ENCODE measurements at regions not wholly inside any gene's neighbourhood (a gene's known extent, or its start where the extent isn't known, plus 50 kb on each side); places are given as distances from the start of the nearest gene placed in this dataset.

DNA sequence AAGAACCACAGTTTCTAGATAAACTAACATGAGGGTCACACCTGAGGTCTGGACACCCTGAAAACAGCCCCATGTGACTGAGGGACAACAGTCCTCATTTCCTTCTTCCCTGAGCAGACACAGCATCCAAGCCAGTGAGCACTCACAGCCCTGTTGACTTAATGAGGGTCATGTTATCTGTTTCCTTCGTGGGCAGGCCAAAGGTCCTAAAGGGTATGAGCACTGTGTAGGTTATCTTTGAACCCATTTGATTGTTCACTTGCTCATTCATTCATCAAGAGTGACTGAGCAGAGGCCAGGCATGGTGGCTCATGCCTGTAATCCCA is 170.7 kb upstream of the B3GAT1 start:
- Histone ChIP-seq H3K9ac (ENCODE audit: low read length) (no peak overlapping the region), H4K20me1 (ENCODE audit: insufficient read depth) (no peaks in the 10 kb centered on the region), H3K9me3 (ENCODE audit: control insufficient read depth in 1 of 2, insufficient read depth in 1 of 2, low read depth in 1 of 2, low read length in 2 of 2) (no peaks in the 10 kb centered on the region), H3K4me3 (replicated peaks in 1 of 2; ENCODE audit: low read depth in 1 of 2, low read length in 2 of 2) (no peak overlapping the region), H3K27ac (ENCODE audit: low read depth, low read length) (no peak overlapping the region), H3K9me2 (ENCODE audit: insufficient read depth) (no peaks in the 10 kb centered on the region), H3K79me2 (ENCODE audit: insufficient read depth, low read length) (no peaks in the 10 kb centered on the region), H2AFZ (ENCODE audit: low read depth, low read length, poor library complexity, severe bottlenecking) (no peak overlapping the region), H3K36me3 (ENCODE audit: control insufficient read depth in 1 of 2, insufficient read depth in 2 of 2, low read length in 2 of 2) (no peaks in the 10 kb centered on the region), H3K4me1 (ENCODE audit: control insufficient read depth in 1 of 2, insufficient read depth in 2 of 2, low read length in 2 of 2) (peaks cover 9 to 13% of the 10 kb centered on the region in 2 experiments), H3K27me3 (ENCODE audit: insufficient read depth, low read length) (peaks cover 16% of the 10 kb centered on the region), H3K4me2 (ENCODE audit: low read length) (no peak overlapping the region)
- POLR2A ChIA-PET = no interaction called here
- CTCF ChIA-PET = no interaction called here
- RAD21 ChIA-PET (ENCODE audit: low non-redundant PET in 1 of 2, low total read pairs in 2 of 2, uncharacterized antibody in 2 of 2, unreplicated experiment in 2 of 2) = no interaction called here
- BruUV-seq (replicated peaks) = no TSS peak
- DNase-seq (ENCODE audit: low read depth, low spot score) = no peak
- intact Hi-C loops (cut with micrococcal nuclease) = no loop called here
- TF ChIP-seq YY1 (IDR thresholded peaks at IDR 0.05; ENCODE audit: extremely low read depth, insufficient replicate concordance, low read depth, low read length) (no peak), EGR1 (IDR thresholded peaks at IDR 0.05; ENCODE audit: low read depth) (no peak), ZFX (IDR thresholded peaks at IDR 0.05) (no peak), CEBPB (IDR thresholded peaks at IDR 0.05; ENCODE audit: low read depth) (no peak), POLR2A (IDR thresholded peaks at IDR 0.05; ENCODE audit: borderline replicate concordance, extremely low read depth, insufficient read depth, insufficient read length) (no peak), RAD21 (IDR thresholded peaks at IDR 0.05; ENCODE audit: low read depth) (no peak), CBX3 (IDR thresholded peaks at IDR 0.05; ENCODE audit: low read depth) (no peak), POLR2AphosphoS5 (IDR thresholded peaks at IDR 0.05; ENCODE audit: low read depth, low read length) (no peak), EZH2 (IDR thresholded peaks at IDR 0.05) (no peak), SRF (IDR thresholded peaks at IDR 0.05; ENCODE audit: low read depth) (no peak)
- TF ChIP-seq, protein P1, sequence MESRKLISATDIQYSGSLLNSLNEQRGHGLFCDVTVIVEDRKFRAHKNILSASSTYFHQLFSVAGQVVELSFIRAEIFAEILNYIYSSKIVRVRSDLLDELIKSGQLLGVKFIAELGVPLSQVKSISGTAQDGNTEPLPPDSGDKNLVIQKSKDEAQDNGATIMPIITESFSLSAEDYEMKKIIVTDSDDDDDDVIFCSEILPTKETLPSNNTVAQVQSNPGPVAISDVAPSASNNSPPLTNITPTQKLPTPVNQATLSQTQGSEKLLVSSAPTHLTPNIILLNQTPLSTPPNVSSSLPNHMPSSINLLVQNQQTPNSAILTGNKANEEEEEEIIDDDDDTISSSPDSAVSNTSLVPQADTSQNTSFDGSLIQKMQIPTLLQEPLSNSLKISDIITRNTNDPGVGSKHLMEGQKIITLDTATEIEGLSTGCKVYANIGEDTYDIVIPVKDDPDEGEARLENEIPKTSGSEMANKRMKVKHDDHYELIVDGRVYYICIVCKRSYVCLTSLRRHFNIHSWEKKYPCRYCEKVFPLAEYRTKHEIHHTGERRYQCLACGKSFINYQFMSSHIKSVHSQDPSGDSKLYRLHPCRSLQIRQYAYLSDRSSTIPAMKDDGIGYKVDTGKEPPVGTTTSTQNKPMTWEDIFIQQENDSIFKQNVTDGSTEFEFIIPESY (IDR thresholded peaks at IDR 0.05; ENCODE audit: extremely low read depth, insufficient replicate concordance, low read length) = no peak
- TF ChIP-seq, protein P2, sequence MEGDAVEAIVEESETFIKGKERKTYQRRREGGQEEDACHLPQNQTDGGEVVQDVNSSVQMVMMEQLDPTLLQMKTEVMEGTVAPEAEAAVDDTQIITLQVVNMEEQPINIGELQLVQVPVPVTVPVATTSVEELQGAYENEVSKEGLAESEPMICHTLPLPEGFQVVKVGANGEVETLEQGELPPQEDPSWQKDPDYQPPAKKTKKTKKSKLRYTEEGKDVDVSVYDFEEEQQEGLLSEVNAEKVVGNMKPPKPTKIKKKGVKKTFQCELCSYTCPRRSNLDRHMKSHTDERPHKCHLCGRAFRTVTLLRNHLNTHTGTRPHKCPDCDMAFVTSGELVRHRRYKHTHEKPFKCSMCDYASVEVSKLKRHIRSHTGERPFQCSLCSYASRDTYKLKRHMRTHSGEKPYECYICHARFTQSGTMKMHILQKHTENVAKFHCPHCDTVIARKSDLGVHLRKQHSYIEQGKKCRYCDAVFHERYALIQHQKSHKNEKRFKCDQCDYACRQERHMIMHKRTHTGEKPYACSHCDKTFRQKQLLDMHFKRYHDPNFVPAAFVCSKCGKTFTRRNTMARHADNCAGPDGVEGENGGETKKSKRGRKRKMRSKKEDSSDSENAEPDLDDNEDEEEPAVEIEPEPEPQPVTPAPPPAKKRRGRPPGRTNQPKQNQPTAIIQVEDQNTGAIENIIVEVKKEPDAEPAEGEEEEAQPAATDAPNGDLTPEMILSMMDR (IDR thresholded peaks at IDR 0.05 in 2 of 3, conservative IDR thresholded peaks at IDR 0.05 in 1 of 3; ENCODE audit: borderline replicate concordance in 1 of 3, insufficient read depth in 1 of 3, low read depth in 2 of 3, low read length in 2 of 3) = no peak
- no peak for ATAC-seq

All from HCT116 (cell line).